GM18907 (cell line): ENCODE measurements at regions not wholly inside any gene's neighbourhood (a gene's known extent, or its start where the extent isn't known, plus 50 kb on each side); places are given as distances from the start of the nearest gene placed in this dataset.

Experiments used
- ATAC-seq: cut with Tn5 transposase; IDR thresholded peaks from one replicate; pipeline ENCODE4 v1.9.1; 2021; ENCODE audit warnings: mild to moderate bottlenecking, moderate library complexity; ENCODE audit not compliant: unreplicated experiment

GRCh38 chr6:144710207-144710606 is 425.1 kb downstream of the UTRN start:
- ATAC-seq: no peak

- ATAC-seq: no peak
These were observed 426.5 kb downstream of the UTRN start for GRCh38 chr6:144711661-144712060.

GRCh38 chr6:144712541-144712940 is 427.4 kb downstream of the UTRN start:
- no peak for ATAC-seq

GRCh38 chr6:144714021-144714712 is 429.0 kb downstream of the UTRN start:
- no peak for ATAC-seq

- no peak for ATAC-seq
These were observed 430.2 kb downstream of the UTRN start for GRCh38 chr6:144715344-144715743.

- ATAC-seq: no peak
These were observed 433.3 kb downstream of the UTRN start for GRCh38 chr6:144718431-144718830.

GRCh38 chr6:144721232-144721631 is 436.1 kb downstream of the UTRN start:
- ATAC-seq: no peak

- no peak for ATAC-seq
These were observed 437.1 kb downstream of the UTRN start for GRCh38 chr6:144722154-144722737.

- no peak for ATAC-seq
These were observed 437.8 kb downstream of the UTRN start for GRCh38 chr6:144722925-144723324.

GRCh38 chr6:144723431-144723830 is 438.3 kb downstream of the UTRN start:
- no peak for ATAC-seq

GRCh38 chr6:144724818-144725217 is 439.7 kb downstream of the UTRN start:
- no peak for ATAC-seq

GRCh38 chr6:144725736-144726522 is 440.8 kb downstream of the UTRN start:
- peak; percentile 75 for ATAC-seq

GRCh38 chr6:144728804-144729203 is 443.7 kb downstream of the UTRN start:
- ATAC-seq: no peak

- peak; percentile 52 for ATAC-seq
These were observed 444.4 kb downstream of the UTRN start for GRCh38 chr6:144729502-144729901.

GRCh38 chr6:144730088-144730645 is 445.0 kb downstream of the UTRN start:
- no peak for ATAC-seq

- no peak for ATAC-seq
These were observed 446.1 kb downstream of the UTRN start for GRCh38 chr6:144731229-144731628.

- no peak for ATAC-seq
These were observed 451.6 kb downstream of the UTRN start for GRCh38 chr6:144736763-144737162.

- no peak for ATAC-seq
These were observed 452.9 kb downstream of the UTRN start for GRCh38 chr6:144737998-144738397.

GRCh38 chr6:144739873-144740272 is 454.7 kb downstream of the UTRN start:
- no peak for ATAC-seq

- ATAC-seq: no peak
These were observed 456.5 kb downstream of the UTRN start for GRCh38 chr6:144741659-144742058.

GRCh38 chr6:144742779-144743178 is 457.6 kb downstream of the UTRN start:
- ATAC-seq: no peak

GRCh38 chr6:144744720-144745119 is 459.6 kb downstream of the UTRN start:
- no peak for ATAC-seq
